Progenitor cell of endocrine pancreas (in vitro differentiated cells): ENCODE measurements at regions not wholly inside any gene's neighbourhood (a gene's known extent, or its start where the extent isn't known, plus 50 kb on each side); places are given as distances from the start of the nearest gene placed in this dataset.

Experiments
- DNase-seq: peaks from one replicate; pipeline ENCODE4 v3.0.0; 2021; ENCODE audit warnings: low spot score; ENCODE audit not compliant: unreplicated experiment
- H3K27ac Mint-ChIP-seq: 2 replicates; pipeline ENCODE4 v1.8.0; 2021; ENCODE audit warnings: mild to moderate bottlenecking, moderate library complexity, mixed read lengths
- H3K27me3 Mint-ChIP-seq: 2 replicates; pipeline ENCODE4 v1.8.0; 2021; ENCODE audit warnings: mixed read lengths
- H3K36me3 Mint-ChIP-seq: 2 replicates; pipeline ENCODE4 v1.8.0; 2022; ENCODE audit warnings: mixed read lengths; ENCODE audit not compliant: insufficient read depth
- H3K4me1 Mint-ChIP-seq: 2 replicates; pipeline ENCODE4 v1.8.0; 2021; ENCODE audit warnings: low read depth, mixed read lengths
- H3K4me3 Mint-ChIP-seq: 2 replicates; pipeline ENCODE4 v1.8.0; 2021; ENCODE audit warnings: low read depth, mild to moderate bottlenecking, moderate library complexity, mixed read lengths
- H3K9me3 Mint-ChIP-seq: 2 replicates; pipeline ENCODE4 v1.8.0; 2021; ENCODE audit warnings: low read depth, mixed read lengths
- TF ChIP-seq, protein P1 (sequence below): fragments of 200-600 bp; sonication (generic); IDR thresholded peaks from one replicate; pipeline ENCODE4 v1.5.0; 2021; ENCODE audit warnings: antibody characterized with exemption, mild to moderate bottlenecking; ENCODE audit not compliant: unreplicated experiment

DNA sequence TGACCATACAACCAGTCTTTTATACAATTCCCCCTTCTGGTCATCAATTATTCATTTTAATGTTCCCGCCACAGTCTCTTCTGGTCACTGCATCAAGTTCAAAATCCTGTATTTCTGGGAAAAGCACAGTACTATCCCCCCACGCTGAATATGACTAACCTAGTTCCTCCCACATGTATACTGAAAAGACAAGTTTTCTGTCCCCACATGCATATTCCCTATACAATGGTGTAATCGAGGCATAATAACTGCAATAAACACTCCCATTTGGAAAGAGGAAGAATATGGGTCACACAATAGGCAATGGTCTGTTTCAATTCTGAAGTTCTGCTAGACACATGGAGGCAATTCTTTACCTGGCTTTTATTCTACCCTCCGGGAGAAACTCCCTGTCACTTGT lies 344.9 kb downstream of the EFNA5 start:
- H3K36me3 Mint-ChIP-seq: no peaks in the 10 kb centered on the region

DNA sequence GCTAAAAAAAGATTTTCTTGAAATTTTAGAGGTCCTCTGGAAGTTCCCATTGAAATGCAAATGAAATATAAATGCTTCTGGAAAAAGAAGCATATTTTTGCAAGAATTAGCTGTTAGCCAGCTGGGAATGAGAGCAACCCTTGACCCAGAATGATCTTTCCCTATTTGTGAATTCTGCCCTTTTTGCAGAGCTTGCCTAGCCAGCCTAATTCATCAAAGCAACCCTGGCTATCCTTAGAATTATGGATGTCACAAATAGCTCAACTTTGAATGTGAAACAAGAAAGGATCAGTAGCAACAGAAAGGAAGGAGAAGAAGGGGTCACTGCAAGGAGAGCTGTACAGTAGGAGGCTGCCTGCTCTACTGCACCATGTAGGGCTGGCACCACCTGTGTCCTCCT lies 345.9 kb downstream of the EFNA5 start:
- no peak for DNase-seq
- Mint-ChIP-seq H3K4me3 (no peak overlapping the region), H3K4me1 (peaks cover 3% of the 10 kb centered on the region), H3K27ac (no peak overlapping the region), H3K9me3 (no peaks in the 10 kb centered on the region), H3K36me3 (no peaks in the 10 kb centered on the region), H3K27me3 (no peaks in the 10 kb centered on the region)
- TF ChIP-seq, protein P1, sequence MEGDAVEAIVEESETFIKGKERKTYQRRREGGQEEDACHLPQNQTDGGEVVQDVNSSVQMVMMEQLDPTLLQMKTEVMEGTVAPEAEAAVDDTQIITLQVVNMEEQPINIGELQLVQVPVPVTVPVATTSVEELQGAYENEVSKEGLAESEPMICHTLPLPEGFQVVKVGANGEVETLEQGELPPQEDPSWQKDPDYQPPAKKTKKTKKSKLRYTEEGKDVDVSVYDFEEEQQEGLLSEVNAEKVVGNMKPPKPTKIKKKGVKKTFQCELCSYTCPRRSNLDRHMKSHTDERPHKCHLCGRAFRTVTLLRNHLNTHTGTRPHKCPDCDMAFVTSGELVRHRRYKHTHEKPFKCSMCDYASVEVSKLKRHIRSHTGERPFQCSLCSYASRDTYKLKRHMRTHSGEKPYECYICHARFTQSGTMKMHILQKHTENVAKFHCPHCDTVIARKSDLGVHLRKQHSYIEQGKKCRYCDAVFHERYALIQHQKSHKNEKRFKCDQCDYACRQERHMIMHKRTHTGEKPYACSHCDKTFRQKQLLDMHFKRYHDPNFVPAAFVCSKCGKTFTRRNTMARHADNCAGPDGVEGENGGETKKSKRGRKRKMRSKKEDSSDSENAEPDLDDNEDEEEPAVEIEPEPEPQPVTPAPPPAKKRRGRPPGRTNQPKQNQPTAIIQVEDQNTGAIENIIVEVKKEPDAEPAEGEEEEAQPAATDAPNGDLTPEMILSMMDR: no peak

More for the DNA sequence above, 344.9 kb downstream of the EFNA5 start:
- Mint-ChIP-seq H3K27me3 (no peaks in the 10 kb centered on the region), H3K27ac (no peak overlapping the region), H3K4me1 (peaks cover 3% of the 10 kb centered on the region), H3K9me3 (no peaks in the 10 kb centered on the region), H3K4me3 (no peak overlapping the region)
- TF ChIP-seq, protein P1: no peak
- DNase-seq: no peak

DNA sequence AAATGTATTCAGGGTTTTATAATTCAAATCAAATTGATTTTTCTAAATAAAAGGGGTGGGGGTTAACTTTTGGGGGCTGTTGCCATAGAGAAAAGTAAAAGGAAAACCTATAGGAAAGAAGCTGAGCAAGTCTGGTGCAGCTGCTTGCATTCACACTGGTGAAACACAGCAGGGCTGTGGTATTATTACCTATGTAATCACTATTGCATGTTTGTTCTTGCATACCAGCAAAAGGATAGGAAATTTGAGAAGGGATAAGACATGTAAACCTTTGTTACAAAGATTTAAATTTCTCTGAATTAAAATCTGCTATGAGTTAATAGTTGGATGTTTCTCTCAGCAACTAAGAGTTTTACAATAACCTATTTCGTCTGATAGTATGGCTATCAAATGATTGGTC lies 346.7 kb downstream of the EFNA5 start:
- Mint-ChIP-seq H3K36me3 (no peaks in the 10 kb centered on the region), H3K4me3 (no peak overlapping the region), H3K27ac (no peak overlapping the region), H3K4me1 (peaks cover 3% of the 10 kb centered on the region), H3K9me3 (no peaks in the 10 kb centered on the region), H3K27me3 (no peaks in the 10 kb centered on the region)
- DNase-seq: no peak
- TF ChIP-seq, protein P1: no peak

DNA sequence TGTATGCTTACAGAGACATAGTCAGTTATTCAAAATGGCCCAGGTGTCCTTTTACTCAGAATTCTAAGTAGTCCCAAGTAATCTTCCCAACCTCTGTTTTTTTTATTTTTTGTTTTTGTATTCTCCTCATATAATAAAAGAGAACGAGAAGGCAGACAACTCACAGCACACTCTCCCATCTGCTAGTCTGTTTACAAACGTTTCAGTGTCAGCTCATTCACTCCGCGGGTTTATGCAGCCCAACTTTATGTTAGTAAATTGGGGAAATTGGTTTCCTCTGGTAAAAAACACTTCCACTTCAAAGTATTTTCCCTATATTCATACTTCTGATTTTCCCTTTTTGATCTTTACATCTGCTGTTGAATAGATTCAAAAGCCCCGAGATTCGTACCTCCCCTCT lies 347.2 kb downstream of the EFNA5 start:
- no peak for DNase-seq

DNA sequence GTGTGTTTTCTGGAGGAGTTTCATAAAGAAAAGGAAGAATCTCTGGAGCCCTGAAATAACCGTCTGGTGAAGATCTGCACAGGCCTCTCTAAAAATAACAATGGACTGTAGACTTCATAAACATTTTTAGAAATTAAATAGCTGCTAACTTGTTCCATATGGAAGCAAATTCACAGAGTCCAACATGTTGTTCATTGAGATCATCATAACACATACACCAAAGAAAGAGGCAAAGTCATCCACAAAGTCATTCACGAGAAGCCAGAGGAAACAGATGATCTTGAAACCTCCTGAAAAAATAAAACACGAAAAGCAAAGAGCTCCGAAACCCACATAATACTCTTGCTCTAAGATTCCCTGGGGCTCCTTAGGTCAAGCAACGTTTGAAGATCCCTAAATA lies 347.8 kb downstream of the EFNA5 start:
- H3K9me3 Mint-ChIP-seq: no peaks in the 10 kb centered on the region
- H3K4me1 Mint-ChIP-seq: peaks cover 3% of the 10 kb centered on the region
- no peaks in the 10 kb centered on the region for H3K27me3 Mint-ChIP-seq
- no peaks in the 10 kb centered on the region for H3K36me3 Mint-ChIP-seq
- no peak for DNase-seq
- no peak overlapping the region for H3K4me3 Mint-ChIP-seq
- TF ChIP-seq, protein P1: no peak
- H3K27ac Mint-ChIP-seq: no peak overlapping the region

More for the DNA sequence above, 347.2 kb downstream of the EFNA5 start:
- Mint-ChIP-seq H3K4me1 (peaks cover 3% of the 10 kb centered on the region), H3K27me3 (no peaks in the 10 kb centered on the region), H3K36me3 (no peaks in the 10 kb centered on the region), H3K27ac (no peak overlapping the region), H3K9me3 (no peaks in the 10 kb centered on the region), H3K4me3 (no peak overlapping the region)
- TF ChIP-seq, protein P1: no peak
